Small intestine (tissue), 7 donors: ENCODE measurements at regions not wholly inside any gene's neighbourhood (a gene's known extent, or its start where the extent isn't known, plus 50 kb on each side); places are given as distances from the start of the nearest gene placed in this dataset.

Experiments
- DNase-seq, 2 donors: peaks; one replicate each; pipeline versions ENCODE4 v3.0.0 to v3.0.0-alpha.2; 2013
- FAIRE-seq: peaks from 2 replicates; lab custom pipeline; 2012; peaks lifted over from hg19 to GRCh38; lab: Jason Lieb, UNC
- H3K27ac ChIP-seq, 3 donors: one replicate each; pipeline ENCODE4 v1.5.1; 2013; ENCODE audit warnings: low read length in 2 of 3, mild to moderate bottlenecking in 2 of 3, control low read depth in 1 of 3, inconsistent platforms in 1 of 3, low read depth in 1 of 3, moderate library complexity in 1 of 3
- H3K27me3 ChIP-seq, 3 donors: one replicate each; pipeline ENCODE4 v1.6.1; 2013; ENCODE audit warnings: low read length in 3 of 3, inconsistent platforms in 1 of 3; ENCODE audit not compliant: control insufficient read depth in 3 of 3, insufficient read depth in 3 of 3
- H3K36me3 ChIP-seq, 3 donors: one replicate each; pipeline ENCODE4 v1.6.1; 2013; ENCODE audit warnings: low read length in 3 of 3, inconsistent platforms in 1 of 3, low read depth in 1 of 3, mild to moderate bottlenecking in 1 of 3, moderate library complexity in 1 of 3; ENCODE audit not compliant: control insufficient read depth in 3 of 3, insufficient read depth in 2 of 3
- H3K4me1 ChIP-seq, 3 donors: one replicate each; pipeline ENCODE4 v1.6.1; 2013; ENCODE audit warnings: low read length in 2 of 3, inconsistent platforms in 1 of 3, low read depth in 1 of 3, mild to moderate bottlenecking in 1 of 3, moderate library complexity in 1 of 3; ENCODE audit not compliant: control insufficient read depth in 3 of 3, insufficient read depth in 2 of 3
- H3K4me3 ChIP-seq, 3 donors: one replicate each; pipeline ENCODE4 v1.5.1; 2013; ENCODE audit warnings: low read length in 3 of 3, control low read depth in 1 of 3, inconsistent platforms in 1 of 3, low read depth in 1 of 3, mild to moderate bottlenecking in 1 of 3, moderate library complexity in 1 of 3
- H3K9me3 ChIP-seq, 2 donors: one replicate each; pipeline ENCODE4 v1.6.1; 2013; ENCODE audit warnings: low read depth in 1 of 2, low read length in 1 of 2; ENCODE audit not compliant: control insufficient read depth in 2 of 2, insufficient read depth in 1 of 2
- WGBS, 3 donors: extraction: QIAGEN DNeasy Blood & Tissue Kit; methylation state at CpG; one replicate each; pipeline ENCODE4 v1.1.7; 2013; 5-methylcytosine and 5-hydroxymethylcytosine counted together
- donor health status: healthy with polysubstance abuse.
- donor health status: control.
- donor health status: control.
- donor health status: Bipolar disorder and iron deficiency.
- donor health status: healthy.

GRCh38 chr3:71924721-71925120, 139.8 kb upstream of the PROK2 start:
- no peaks in the 10 kb centered on the region for H3K9me3 ChIP-seq
- H3K27ac ChIP-seq, result no peak overlapping the region
- H3K4me3 ChIP-seq, result no peak overlapping the region
- H3K27me3 ChIP-seq, result no peaks in the 10 kb centered on the region
- 58 to 86% (median 72%) methylated on average over 2 of the region's 2 CpGs for WGBS, 3 donors
- no peak for FAIRE-seq
- DNase-seq, result no peak
- H3K36me3 ChIP-seq, result no peaks in the 10 kb centered on the region
- H3K4me1 ChIP-seq, result peaks cover 0 to 4% (median 3%) of the 10 kb centered on the region in 3 donors

DNA sequence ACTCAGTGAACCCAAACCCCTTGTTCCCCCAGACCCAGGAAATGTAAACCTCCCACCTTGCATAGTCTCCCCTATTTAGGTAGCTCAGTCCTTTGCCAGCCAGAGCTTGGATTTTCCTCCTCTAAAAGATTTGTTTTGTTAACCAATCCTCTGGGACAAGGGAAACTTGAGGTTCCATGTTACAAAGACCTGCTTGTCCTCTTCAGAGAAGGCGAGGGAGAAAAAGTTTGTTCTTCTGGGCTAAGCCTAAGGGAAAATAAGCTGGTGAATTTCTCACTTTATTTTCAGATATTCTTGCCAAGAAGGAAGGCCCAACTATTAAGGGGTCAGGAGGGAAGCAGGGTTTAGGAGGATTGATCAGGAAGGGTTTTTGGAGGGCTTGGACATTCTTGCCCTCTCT, 136.1 kb upstream of the PROK2 start:
- Histone ChIP-seq H3K27me3 (no peaks in the 10 kb centered on the region), H3K36me3 (no peaks in the 10 kb centered on the region), H3K4me1 (peaks cover 0 to 4% (median 3%) of the 10 kb centered on the region in 3 donors), H3K4me3 (no peak overlapping the region), H3K9me3 (no peaks in the 10 kb centered on the region), H3K27ac (no peak overlapping the region)
- no peak for FAIRE-seq
- no peak for DNase-seq
- 96 to 100% (median 97%) methylated on average over 1 of the region's 1 CpG for WGBS, 3 donors

- Histone ChIP-seq H3K4me1 (peaks cover 0 to 4% (median 3%) of the 10 kb centered on the region in 3 donors), H3K27me3 (no peaks in the 10 kb centered on the region), H3K4me3 (no peak overlapping the region), H3K9me3 (no peaks in the 10 kb centered on the region), H3K27ac (no peak overlapping the region), H3K36me3 (no peaks in the 10 kb centered on the region)
- FAIRE-seq (no peak), DNase-seq (peak in 1 of 2 donors; percentile 7)
- 17 to 54% (median 34%) methylated on average over 3 of the region's 3 CpGs for WGBS, 3 donors
Measured at GRCh38 chr3:71919572-71919971, 134.6 kb upstream of the PROK2 start.

DNA sequence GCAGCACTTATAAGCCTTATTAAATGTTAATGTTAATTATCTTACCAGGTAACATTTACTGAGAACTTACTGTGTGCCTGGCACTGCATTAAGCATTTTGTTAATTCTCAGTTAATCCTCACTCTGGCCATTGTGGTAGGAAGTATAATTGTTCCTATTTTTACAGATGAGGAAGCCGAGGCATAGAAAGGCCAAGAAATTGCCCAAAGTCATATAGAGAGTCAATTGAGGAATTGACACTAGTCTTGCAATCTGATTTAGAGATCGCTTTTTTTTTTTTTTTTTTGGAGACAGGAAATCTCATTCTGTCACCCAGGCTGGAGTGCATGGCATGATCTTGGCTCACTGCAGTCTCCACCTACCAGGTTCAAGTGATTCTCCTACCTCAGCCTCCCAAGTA, 132.6 kb upstream of the PROK2 start:
- no peak overlapping the region for H3K4me3 ChIP-seq
- FAIRE-seq (no peak), DNase-seq (no peak)
- H3K9me3 ChIP-seq, result no peaks in the 10 kb centered on the region
- peaks cover 0 to 3% (median 3%) of the 10 kb centered on the region in 3 donors for H3K4me1 ChIP-seq
- no peaks in the 10 kb centered on the region for H3K36me3 ChIP-seq
- no peak overlapping the region for H3K27ac ChIP-seq
- 66 to 92% (median 69%) methylated on average over 2 of the region's 2 CpGs for WGBS, 3 donors
- H3K27me3 ChIP-seq, result no peaks in the 10 kb centered on the region

DNA sequence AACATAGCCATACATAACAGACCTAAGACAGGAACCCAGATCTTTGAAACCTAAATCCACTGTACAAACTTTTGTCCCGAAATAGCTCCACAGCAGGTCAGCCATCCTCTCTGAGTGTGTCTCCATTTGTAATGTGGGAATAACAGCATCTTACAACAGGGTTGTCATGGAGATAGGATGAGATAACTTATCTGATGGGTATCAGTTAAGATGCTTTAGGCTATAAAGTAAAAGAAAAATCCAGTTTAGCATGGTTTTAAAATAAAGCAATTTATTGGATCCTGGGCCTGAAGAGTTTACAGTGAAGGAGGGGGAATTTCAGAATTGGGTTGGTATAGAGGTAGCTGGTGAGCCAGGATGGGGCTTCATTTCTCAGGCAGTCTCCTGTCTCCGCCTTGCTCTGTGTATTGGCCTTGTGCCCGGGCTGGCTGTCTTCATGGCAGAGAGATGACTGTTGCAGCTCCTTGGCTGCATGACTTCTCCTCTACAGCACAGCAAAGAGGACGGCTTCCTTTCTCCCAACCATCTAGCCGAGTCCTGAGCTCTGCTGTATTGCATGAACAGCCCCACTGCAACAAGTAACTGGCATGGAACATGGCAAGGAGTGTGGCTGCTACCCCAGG, 131.9 kb upstream of the PROK2 start:
- WGBS, 3 donors, result 71 to 78% (median 76%) methylated on average over 5 of the region's 5 CpGs
- Histone ChIP-seq H3K27ac (no peak overlapping the region), H3K9me3 (no peaks in the 10 kb centered on the region), H3K27me3 (no peaks in the 10 kb centered on the region), H3K4me1 (no peaks in the 10 kb centered on the region), H3K36me3 (no peaks in the 10 kb centered on the region), H3K4me3 (no peak overlapping the region)
- DNase-seq, result no peak
- no peak for FAIRE-seq

DNA sequence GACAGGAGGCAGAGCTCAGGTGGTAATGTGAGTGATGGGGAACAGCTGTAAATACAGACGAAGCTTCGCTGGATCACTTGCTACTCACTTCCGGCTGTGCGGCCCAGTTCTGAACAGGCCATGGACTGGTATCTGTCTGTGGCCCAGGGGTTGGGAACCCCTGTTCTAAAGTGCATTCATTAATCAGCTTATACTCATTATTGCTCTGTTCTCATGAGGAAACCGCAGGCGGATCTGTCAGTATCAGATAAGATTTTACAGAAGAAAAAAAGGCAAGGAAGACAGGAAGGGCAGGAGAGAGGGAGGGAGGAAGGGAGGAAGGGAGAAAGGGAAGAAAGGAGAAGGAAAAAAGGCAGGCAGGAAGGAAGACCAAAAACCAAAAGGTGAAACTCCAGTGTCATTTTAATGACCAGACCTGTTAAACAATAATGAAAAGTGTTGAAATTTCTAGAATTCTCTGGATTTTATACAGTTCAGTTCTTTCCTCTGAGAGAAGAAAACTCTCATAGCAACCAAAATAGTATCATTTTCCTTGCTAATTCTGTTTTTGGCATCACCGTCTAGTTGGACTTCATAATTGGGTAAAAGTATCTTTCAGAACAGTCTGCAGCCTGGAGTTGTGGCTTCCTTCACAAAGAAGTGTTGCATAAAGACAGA, 128.0 kb upstream of the PROK2 start:
- Histone ChIP-seq H3K9me3 (no peaks in the 10 kb centered on the region), H3K27me3 (peaks cover 0 to 12% (median 0%) of the 10 kb centered on the region in 3 donors), H3K4me3 (no peak overlapping the region), H3K27ac (no peak overlapping the region), H3K4me1 (no peaks in the 10 kb centered on the region), H3K36me3 (no peaks in the 10 kb centered on the region)
- 61 to 77% (median 73%) methylated on average over 7 of the region's 7 CpGs for WGBS, 3 donors
- no peak for DNase-seq
- no peak for FAIRE-seq

GRCh38 chr3:71910108-71910507, 125.2 kb upstream of the PROK2 start:
- 81 to 92% (median 81%) methylated on average over 4 of the region's 4 CpGs for WGBS, 3 donors
- H3K36me3 ChIP-seq, result no peaks in the 10 kb centered on the region
- FAIRE-seq (no peak), DNase-seq (no peak)
- no peak overlapping the region for H3K4me3 ChIP-seq
- H3K4me1 ChIP-seq, result no peaks in the 10 kb centered on the region
- H3K27me3 ChIP-seq, result peaks cover 0 to 18% (median 0%) of the 10 kb centered on the region in 3 donors
- no peak overlapping the region for H3K27ac ChIP-seq
- H3K9me3 ChIP-seq, result no peaks in the 10 kb centered on the region

GRCh38 chr3:71907996-71908395, 123.0 kb upstream of the PROK2 start:
- H3K4me3 ChIP-seq, result no peak overlapping the region
- H3K9me3 ChIP-seq, result no peaks in the 10 kb centered on the region
- no peaks in the 10 kb centered on the region for H3K4me1 ChIP-seq
- 58 to 81% (median 77%) methylated on average over 14 of the region's 14 CpGs for WGBS, 3 donors
- H3K36me3 ChIP-seq, result no peaks in the 10 kb centered on the region
- no peak for DNase-seq
- FAIRE-seq, result no peak
- peaks cover 0 to 18% (median 0%) of the 10 kb centered on the region in 3 donors for H3K27me3 ChIP-seq
- H3K27ac ChIP-seq, result no peak overlapping the region
